ENCODE measurements at regions not wholly inside any gene's neighbourhood (a gene's known extent, or its start where the extent isn't known, plus 50 kb on each side); places are given as distances from the start of the nearest gene placed in this dataset.

DNA sequence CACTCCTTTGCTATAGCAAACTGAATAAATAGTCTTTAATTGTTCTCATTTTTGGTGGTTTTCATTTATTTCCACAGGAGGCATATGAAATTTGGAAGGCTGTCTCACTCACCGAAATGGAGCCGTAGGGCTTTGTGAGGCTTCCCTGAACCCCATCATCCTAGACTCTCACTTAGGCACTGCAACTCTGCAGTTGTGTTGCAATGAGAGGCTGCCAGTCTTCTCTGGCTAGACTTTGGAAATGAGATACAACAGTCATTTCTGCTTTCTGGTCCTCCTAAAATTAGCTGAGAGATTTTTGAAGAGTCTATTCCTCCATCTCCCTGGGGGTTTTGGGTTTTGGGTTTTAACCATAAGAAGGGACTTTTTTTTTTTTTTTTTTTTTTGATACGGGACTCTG, 146.5 kb downstream of the SH3BGRL start:
- no peak for TF ChIP-seq ZNF565 (CRISPR knock-in tag; conservative IDR thresholded peaks at IDR 0.05; ENCODE audit: low read depth)
- TF ChIP-seq RARB (CRISPR knock-in tag; IDR thresholded peaks at IDR 0.05): no peak
- TF ChIP-seq TSHZ2 (CRISPR knock-in tag; IDR thresholded peaks at IDR 0.05): no peak
- TF ChIP-seq ZNF8 (CRISPR knock-in tag; IDR thresholded peaks at IDR 0.05): no peak
- no peak for TF ChIP-seq POU6F1 (CRISPR knock-in tag; IDR thresholded peaks at IDR 0.05; ENCODE audit: borderline replicate concordance, low read depth)
- no peak for TF ChIP-seq TOX (CRISPR knock-in tag; IDR thresholded peaks at IDR 0.05; ENCODE audit: borderline replicate concordance)

Measured in SK-N-SH treated with all-trans-retinoic acid at 6 μM for 48 hours (cell line).